GM19240 (cell line): ENCODE measurements at regions not wholly inside any gene's neighbourhood (a gene's known extent, or its start where the extent isn't known, plus 50 kb on each side); places are given as distances from the start of the nearest gene placed in this dataset.
"Not testable (repeated sequence)": the region's sequence is repeated elsewhere in the genome, so short reads cannot be mapped to it uniquely, and the experiment has no call there.

Experiments used
- DNase-seq: peaks from one replicate; pipeline ENCODE4 v3.0.0; 2011; ENCODE audit warnings: low spot score; ENCODE audit not compliant: insufficient read length

GRCh38 chrX:856566-857290, 226.1 kb downstream of the SHOX start:
- no peak for DNase-seq

- DNase-seq, result no peak
These were observed 222.7 kb downstream of the SHOX start for GRCh38 chrX:853304-853703.

GRCh38 chrX:850471-850916, 219.9 kb downstream of the SHOX start:
- DNase-seq, result no peak

- no peak for DNase-seq
These were observed 217.8 kb downstream of the SHOX start for GRCh38 chrX:848386-848785.

- DNase-seq, result no peak
These were observed 212.7 kb downstream of the SHOX start for GRCh38 chrX:843306-843705.

GRCh38 chrX:840556-840955, 210.0 kb downstream of the SHOX start:
- DNase-seq, result no peak

- DNase-seq, result not testable (repeated sequence)
These were observed 208.1 kb downstream of the SHOX start for GRCh38 chrX:838666-839065.

GRCh38 chrX:835857-836256, 205.3 kb downstream of the SHOX start:
- DNase-seq, result not testable (repeated sequence)

GRCh38 chrX:830532-830931, 199.9 kb downstream of the SHOX start:
- DNase-seq, result no peak

- DNase-seq, result no peak
These were observed 198.6 kb downstream of the SHOX start for GRCh38 chrX:829145-829544.

GRCh38 chrX:828411-828959, 197.9 kb downstream of the SHOX start:
- no peak for DNase-seq

- DNase-seq, result no peak
These were observed 195.9 kb downstream of the SHOX start for GRCh38 chrX:826448-826847.

- DNase-seq, result no peak
These were observed 195.4 kb downstream of the SHOX start for GRCh38 chrX:825991-826390.

GRCh38 chrX:823073-823472, 192.5 kb downstream of the SHOX start:
- DNase-seq, result not testable (repeated sequence)

- no peak for DNase-seq
These were observed 190.9 kb downstream of the SHOX start for GRCh38 chrX:821327-822107.

GRCh38 chrX:819684-820083, 189.1 kb downstream of the SHOX start:
- no peak for DNase-seq

GRCh38 chrX:817759-818300, 187.2 kb downstream of the SHOX start:
- no peak for DNase-seq

- not testable (repeated sequence) for DNase-seq
These were observed 186.6 kb downstream of the SHOX start for GRCh38 chrX:817147-817546.

- DNase-seq, result no peak
These were observed 185.8 kb downstream of the SHOX start for GRCh38 chrX:816411-816810.

- DNase-seq, result no peak
These were observed 179.6 kb downstream of the SHOX start for GRCh38 chrX:810186-810585.

GRCh38 chrX:809081-809480, 178.5 kb downstream of the SHOX start:
- DNase-seq, result no peak

- no peak for DNase-seq
These were observed 176.0 kb downstream of the SHOX start for GRCh38 chrX:806586-806985.
